Stimulated activated CD4-positive, alpha-beta T cell treated with anti-CD3 and anti-CD28 coated beads, Interleukin-15, amount 100 ng/mL, for 48 hours (primary cell): ENCODE measurements at regions not wholly inside any gene's neighbourhood (a gene's known extent, or its start where the extent isn't known, plus 50 kb on each side); places are given as distances from the start of the nearest gene placed in this dataset.

Experiments
- DNase-seq, 2 donors: peaks; one replicate each; pipeline ENCODE4 v3.0.0-alpha.2; 2020; ENCODE audit warnings: low read depth in 2 of 2

DNA sequence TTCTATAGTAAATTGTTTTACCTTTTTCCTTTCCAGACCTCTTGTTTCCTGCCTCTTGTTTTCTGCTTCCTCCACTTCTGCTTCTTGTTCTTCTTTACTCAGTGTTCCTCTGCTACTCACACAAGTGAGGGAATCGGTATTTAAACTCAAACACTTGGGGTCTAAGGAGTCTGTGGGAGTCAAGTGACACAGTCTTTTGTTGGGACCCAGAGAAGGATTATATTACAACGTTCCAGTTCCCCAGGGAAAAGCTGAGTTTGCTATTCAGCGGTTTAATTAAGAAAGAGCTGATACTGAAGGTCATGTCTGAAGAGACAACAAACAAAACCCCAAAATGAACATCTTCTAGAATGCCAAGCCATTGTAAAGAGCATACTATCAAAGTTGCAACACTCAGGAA, 107.8 kb upstream of the CITED2 start:
- DNase-seq, result no peak

- no peak for DNase-seq
Measured at GRCh38 chr6:139480356-139481165, 106.1 kb upstream of the CITED2 start.

DNA sequence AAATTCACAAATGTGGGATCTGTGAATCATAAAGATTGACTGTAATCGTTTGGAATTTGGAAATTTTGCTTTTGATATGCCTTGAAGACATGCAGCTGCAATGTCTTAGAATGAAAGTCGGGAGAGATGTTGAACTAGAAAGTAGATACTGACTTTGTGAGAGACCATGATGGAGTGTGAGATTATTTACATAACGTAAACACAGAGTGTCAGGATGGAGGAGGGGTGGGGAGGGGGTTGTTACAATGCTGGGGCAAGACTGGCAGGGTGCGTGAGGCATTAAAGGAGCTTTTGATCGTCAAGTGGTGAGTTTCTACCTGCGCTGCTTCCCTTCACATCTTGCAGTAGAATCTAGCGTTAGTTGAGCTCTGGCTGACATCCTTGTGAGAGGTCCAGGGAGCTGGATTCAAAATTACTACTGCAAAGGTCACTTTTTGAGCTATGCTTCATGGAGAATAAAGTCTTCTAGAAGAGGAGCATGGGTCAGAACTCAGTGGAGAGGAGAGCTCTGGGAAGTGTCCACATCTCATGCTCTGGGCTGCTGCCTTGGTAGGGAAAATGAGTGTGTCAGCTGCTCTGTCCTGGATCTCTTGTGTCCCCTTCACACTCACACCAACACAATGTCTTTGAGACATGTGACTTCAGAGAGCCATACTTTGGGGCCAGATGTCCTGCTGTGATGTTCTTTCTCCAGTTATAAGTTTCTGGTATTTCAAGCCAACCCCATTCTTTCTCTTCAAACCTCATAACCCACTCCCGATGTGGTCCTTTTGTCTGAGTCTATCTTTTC, 105.2 kb upstream of the CITED2 start:
- no peak for DNase-seq

GRCh38 chr6:139475646-139476045, 101.2 kb upstream of the CITED2 start:
- DNase-seq, result no peak

- DNase-seq, result no peak
Measured at GRCh38 chr6:139475241-139475640, 100.8 kb upstream of the CITED2 start.

DNA sequence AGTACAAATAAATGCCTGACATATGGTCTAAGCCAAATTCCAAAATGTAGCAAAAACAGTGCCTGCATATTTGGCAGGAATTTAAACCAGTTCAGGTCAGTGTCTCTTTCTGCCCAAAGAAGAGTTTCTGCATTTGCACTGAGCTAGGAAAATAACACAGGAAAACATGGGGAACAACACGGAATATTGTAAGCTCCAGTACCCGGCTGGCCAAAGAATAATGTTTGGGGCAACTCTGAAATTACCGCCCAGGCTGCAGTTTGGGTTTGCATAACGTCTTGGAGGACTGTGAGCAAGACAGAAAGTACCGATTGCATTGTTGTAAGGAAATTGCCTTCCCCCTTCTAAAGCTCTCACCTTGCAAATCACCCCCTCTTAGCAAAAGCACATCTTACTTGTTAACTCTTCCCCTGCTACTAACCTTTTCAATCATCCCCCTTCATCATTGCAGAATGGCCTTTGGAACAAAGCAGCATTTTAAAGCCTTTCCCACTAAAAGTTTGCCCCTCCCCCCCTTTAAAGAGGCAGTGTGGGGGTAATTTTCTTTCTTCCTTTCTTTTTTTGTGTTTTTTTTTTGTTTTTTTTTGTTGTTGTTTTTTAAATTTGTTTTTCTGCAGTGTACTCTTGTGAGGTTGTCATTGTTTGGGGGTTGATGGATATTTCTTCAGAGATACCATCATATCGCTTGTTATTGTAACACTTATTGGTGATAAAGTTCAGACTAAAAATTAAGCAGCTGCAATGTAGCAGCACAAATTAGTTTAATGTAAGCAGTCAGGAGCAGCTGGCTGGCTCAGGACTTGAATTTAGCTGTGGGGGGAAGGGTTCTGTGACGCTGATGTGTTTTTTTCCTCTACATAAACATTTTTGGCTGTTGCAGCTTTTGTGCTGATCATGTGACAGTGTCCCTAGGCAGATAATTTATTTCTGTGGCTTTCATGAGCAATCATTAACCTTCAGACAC, 100.0 kb upstream of the CITED2 start:
- DNase-seq, result no peak

GRCh38 chr6:139473731-139474130, 99.3 kb upstream of the CITED2 start:
- no peak for DNase-seq

- no peak for DNase-seq
Measured at GRCh38 chr6:139473231-139473701, 98.8 kb upstream of the CITED2 start.

DNA sequence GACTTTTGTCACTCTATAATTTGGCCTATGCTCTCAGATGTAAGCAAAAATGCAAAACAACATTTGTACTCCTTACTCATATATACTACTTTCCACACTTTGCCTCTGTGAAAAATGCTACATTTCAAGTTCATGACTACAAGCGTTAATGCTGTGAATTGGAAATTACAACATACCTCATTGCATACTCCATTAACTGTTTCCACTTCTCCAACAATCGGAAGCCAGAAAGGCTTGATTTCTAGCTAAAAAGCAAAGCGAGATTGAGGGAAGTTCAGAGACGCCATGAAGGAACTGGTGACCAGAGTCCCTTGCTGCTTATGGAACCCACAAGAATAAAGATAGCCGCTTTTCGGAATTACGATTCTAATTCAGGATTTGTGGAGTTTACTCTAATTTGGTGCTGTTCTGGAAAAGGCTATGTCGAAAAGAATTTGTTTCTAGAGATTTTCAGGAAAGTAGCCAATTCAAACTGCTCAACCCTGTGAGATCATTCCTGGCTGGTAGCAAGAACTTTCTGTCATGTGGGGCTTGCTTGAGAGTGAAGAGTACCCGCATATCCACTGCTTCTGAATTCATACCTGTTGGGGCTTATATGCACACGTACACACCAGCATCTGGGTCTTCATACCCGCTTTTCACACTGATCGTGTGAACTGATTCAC, 98.0 kb upstream of the CITED2 start:
- no peak for DNase-seq

GRCh38 chr6:139470997-139471396, 96.5 kb upstream of the CITED2 start:
- DNase-seq, result no peak

GRCh38 chr6:139468178-139468819, 93.9 kb upstream of the CITED2 start:
- no peak for DNase-seq

DNA sequence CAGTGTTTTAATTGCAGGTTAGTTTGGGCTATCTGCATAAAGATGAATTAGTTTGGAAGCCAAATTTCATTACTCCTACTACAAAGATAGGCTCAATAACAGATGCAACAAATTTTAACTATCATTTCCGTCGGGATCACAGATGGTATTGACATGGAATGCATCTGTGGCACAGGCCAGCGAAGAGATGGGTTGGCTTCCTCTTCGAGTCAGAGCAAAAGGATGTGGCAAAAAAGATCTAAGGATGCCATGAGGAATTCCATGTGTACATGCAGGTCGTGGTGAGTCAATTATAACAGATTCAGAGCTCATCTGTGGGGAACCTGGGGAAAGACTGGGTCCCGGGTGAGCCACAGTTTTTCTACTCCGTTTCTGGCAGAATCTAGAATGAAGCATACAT, 83.0 kb upstream of the CITED2 start:
- DNase-seq, result no peak

- DNase-seq, result no peak
Measured at GRCh38 chr6:139452148-139452876, 77.9 kb upstream of the CITED2 start.

- DNase-seq, result no peak
Measured at GRCh38 chr6:139449611-139450000, 75.2 kb upstream of the CITED2 start.

- DNase-seq, result no peak
Measured at GRCh38 chr6:139448998-139449610, 74.7 kb upstream of the CITED2 start.

GRCh38 chr6:139448051-139448649, 73.7 kb upstream of the CITED2 start:
- no peak for DNase-seq

DNA sequence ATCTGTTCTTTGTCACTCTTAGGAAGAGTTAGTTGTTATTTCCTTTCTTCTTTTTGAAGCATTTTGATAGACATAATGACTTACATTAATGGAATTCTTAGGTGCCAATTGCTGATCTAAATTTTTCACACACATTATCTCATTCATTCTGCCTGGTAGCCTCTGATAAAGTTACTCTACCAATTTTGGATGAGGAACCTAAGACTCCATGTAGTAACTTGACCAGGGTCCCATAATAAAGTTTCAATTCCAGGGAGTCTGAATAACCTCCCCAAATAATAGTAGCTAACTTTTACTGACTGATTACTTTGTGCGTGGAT, 73.2 kb upstream of the CITED2 start:
- DNase-seq, result no peak

DNA sequence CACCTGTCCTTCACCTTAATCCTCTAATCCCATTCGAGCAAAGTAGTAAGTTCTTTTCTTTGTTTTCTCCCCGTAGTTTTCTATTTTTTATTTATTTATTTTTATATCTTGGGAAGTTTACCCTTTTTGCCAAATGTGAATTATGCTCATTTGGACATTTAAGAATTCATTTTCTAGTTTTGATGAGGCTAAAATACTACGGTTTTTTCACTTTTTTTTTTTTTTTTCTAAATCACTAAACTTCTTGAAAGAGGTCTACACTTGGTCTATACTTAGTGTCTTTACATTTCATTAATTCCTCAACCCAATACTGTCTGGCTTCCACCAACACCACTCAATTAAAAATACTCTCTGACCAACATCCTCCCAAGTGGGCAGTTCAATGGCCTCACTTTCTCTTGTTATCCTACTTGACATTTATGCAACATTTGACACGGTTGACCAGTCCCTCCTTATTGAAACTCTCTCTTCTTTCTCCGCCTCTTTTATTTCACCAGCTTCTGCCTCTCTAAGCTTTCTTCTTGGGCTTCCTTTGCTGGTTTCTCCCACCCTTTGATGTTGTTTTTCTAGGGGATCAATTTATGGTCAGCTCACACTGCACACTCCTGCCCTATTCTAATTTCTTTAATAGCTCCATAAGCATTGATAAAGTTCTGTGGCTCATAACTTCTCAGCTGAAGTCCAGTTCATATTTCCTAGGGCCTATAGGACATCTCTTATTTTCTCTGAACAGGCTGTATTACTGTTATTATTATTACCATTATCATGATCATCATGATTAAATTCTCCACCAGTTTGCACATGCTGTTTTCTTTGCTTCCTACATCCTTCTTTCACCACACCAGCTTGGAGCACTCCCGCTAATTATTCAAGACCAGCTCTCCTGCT, 72.6 kb upstream of the CITED2 start:
- DNase-seq, result no peak
